AG10803 (cell line): ENCODE measurements at regions not wholly inside any gene's neighbourhood (a gene's known extent, or its start where the extent isn't known, plus 50 kb on each side); places are given as distances from the start of the nearest gene placed in this dataset.
A peak's percentile ranks its signal among the peaks of the same experiment; 100 is the strongest.
"Not testable (repeated sequence)": the region's sequence is repeated elsewhere in the genome, so short reads cannot be mapped to it uniquely, and the experiment has no call there.

ENCODE experiments used
- DNase-seq: peaks from one replicate; pipeline ENCODE4 v3.0.0; 2010; ENCODE audit warnings: low read depth
- H3K4me3 ChIP-seq: 2 replicates; pipeline ENCODE4 v1.5.1; 2011; ENCODE audit warnings: mild to moderate bottlenecking, low read length, control low read depth
- CTCF ChIP-seq: conservative IDR thresholded peaks from 2 replicates; pipeline ENCODE4 v1.5.1; 2011; ENCODE audit warnings: mild to moderate bottlenecking, low read length, control low read depth, inconsistent platforms

DNA sequence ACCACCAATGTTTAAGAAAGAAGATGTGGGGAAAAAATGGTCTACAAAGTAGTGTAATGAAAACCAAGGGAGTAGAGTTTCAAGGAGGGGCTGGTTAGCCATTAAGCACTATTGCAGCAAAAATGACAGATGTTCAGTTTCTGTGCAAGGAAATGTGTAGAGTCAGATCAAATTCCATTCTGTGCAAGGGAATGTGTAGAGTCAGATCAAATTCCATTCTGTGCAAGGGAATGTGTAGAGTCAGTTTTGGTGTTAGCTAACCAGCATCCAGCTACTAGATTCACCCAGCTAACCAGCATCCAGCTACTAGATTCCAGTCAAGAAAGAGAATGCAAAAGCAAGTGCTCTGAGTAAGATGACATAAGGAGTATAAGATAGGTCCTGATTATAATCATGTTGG, 208.8 kb downstream of the COX18 start:
- no peak for DNase-seq
- no peak overlapping the region for H3K4me3 ChIP-seq
- TF ChIP-seq CTCF: no peak

DNA sequence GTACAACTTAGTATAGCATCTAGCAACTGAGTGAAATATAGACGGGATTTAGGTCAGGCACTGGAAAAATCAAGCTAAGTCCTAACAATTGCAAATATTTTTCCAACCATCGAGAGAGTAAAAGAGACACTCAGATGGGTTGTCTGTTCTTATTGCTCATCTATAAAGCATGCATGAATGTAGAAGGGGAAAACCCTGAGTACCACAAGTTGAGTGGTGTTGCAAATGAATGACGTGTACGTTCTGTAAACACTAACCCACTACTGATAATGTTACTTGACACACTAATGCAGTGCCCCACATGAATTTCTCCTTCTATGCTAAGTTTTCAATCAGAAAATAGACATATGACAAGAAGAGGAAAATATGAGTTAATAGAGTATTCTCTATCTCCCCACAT, 211.2 kb downstream of the COX18 start:
- DNase-seq: peak; percentile 84
- no peak for TF ChIP-seq CTCF
- H3K4me3 ChIP-seq: no peak overlapping the region

DNA sequence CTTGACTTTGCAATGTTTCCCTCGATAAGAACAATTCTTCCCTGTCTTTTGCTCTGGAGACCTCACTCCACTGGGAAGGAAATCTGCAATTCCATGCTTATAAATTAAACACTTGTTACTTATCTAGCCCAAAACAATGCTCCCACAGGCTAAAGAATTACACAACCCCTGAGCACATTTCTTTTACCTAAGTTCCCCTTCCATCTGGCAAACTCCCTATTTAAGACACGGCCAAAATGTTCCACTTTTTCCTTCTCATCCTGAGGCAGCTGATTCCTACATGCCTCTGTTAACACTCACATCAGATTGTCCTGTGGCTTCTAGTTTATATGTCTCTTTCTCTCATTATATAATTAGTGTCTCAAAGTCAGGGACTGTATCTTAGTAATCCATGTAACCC, 211.7 kb downstream of the COX18 start:
- TF ChIP-seq CTCF: no peak
- DNase-seq: peak; percentile 25
- H3K4me3 ChIP-seq: no peak overlapping the region

DNA sequence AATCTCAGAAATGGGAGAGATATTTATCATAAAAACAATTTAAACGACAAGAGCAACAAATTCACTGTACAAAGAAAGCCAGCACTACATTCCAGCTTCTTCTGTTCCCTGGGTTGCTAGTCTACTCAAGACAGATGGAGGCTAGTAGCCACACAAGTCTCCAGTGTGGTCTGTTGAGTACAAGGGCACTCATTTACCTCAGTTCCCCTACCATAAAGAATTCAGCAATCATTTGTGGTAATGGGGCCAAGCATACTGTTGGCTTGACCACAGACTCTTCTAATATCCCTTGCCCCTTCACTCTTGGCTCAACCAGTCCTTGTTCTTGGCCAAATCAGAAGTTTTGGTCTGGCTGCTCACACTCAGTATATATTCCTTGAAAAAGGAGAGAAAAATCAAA, 212.3 kb downstream of the COX18 start:
- no peak for TF ChIP-seq CTCF
- DNase-seq: no peak

DNA sequence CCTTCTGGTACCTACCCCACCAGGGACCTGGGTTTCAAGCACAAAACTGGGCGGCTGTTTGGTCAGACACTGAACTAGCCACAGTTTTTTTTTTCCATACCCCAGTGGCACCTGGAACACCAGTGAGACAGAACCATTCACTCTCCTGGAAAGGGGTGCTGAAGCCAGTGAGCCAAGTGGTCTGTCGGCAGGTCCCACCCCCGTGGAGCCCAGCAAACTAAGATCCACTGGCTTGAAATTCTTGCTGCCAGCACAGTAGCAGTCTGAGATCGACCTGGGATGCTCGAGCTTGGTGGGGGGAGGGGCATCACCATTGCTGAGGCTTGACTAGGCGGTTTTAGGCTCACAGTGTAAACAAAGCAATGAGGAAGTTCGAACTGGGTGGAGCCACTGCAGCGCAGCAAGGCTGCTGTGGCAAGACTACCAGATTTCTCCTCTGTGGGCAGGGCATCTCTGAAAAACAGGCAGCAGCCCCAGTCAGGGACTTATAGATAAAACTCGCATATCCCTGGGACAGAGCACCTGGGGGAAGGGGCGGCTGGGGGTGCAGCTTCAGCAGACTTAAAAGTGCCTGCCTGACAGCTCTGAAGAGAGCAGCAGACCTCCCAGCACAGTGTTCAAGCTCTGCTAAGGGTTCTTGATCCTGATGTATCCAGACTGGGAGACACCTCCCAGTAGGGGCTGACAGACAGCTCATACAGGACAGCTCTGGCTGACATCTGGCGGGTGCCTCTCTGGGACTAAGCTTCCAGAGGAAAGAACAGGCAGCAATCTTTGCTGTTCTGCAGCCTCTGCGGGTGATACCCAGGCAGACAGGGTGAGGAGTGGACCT, 223.0 kb downstream of the COX18 start:
- H3K4me3 ChIP-seq: no peak overlapping the region
- DNase-seq: peak; percentile 7
- no peak for TF ChIP-seq CTCF

More for the DNA sequence above, 212.3 kb downstream of the COX18 start:
- no peak overlapping the region for H3K4me3 ChIP-seq

GRCh38 chr4:72843466-72843865, 226.1 kb downstream of the COX18 start:
- peak; percentile 53 for DNase-seq
- no peak overlapping the region for H3K4me3 ChIP-seq
- no peak for TF ChIP-seq CTCF

DNA sequence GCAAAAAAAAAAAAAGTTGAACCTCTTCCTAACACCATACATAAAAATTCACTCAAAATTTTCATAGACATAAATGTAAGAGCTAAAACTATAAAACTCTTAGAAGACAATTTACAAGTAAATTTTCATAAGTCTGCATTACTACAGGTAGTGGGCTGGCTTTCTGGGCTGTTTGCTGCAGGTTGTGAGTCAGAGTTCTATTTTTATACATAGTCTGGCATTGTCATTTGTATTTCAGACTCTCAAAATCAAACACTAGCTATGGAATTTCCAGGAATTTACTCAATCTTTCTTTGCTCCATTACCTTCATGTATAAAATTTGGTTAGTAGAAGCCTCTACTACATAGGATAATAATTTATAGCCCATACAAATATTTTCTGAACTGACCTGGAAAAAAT, 227.2 kb downstream of the COX18 start:
- no peak overlapping the region for H3K4me3 ChIP-seq
- no peak for TF ChIP-seq CTCF
- no peak for DNase-seq

GRCh38 chr4:72840166-72840565, 229.3 kb downstream of the COX18 start:
- not testable (repeated sequence) for H3K4me3 ChIP-seq, DNase-seq
